Tibial nerve (tissue), 4 donors: ENCODE measurements at regions not wholly inside any gene's neighbourhood (a gene's known extent, or its start where the extent isn't known, plus 50 kb on each side); places are given as distances from the start of the nearest gene placed in this dataset.

Experiments used
- DNase-seq, 2 donors: peaks; one replicate each; pipeline ENCODE4 v3.0.0-alpha.2; 2019; ENCODE audit warnings: low spot score in 2 of 2
- H3K27ac ChIP-seq, 4 donors: fragments of 200-600 bp; sonication (generic) in 3 of 4; one replicate each; pipeline ENCODE4 v1.5.1; 2017 to 2019; ENCODE audit warnings: mild to moderate bottlenecking in 1 of 4
- H3K27me3 ChIP-seq, 2 donors: fragments of 200-600 bp; sonication (generic) in 1 of 2; one replicate each; pipeline versions ENCODE4 v1.5.1 to v1.6.0; 2017 to 2019
- H3K36me3 ChIP-seq, 3 donors: fragments of 200-600 bp; sonication (generic); one replicate each; pipeline ENCODE4 v1.5.1; 2018 to 2019
- H3K4me1 ChIP-seq, 4 donors: fragments of 200-600 bp; sonication (generic) in 3 of 4; one replicate each; pipeline ENCODE4 v1.5.1; 2017 to 2019
- H3K4me3 ChIP-seq, 4 donors: fragments of 200-600 bp; sonication (generic) in 3 of 4; one replicate each; pipeline ENCODE4 v1.5.1; 2017 to 2019; ENCODE audit warnings: mild to moderate bottlenecking in 1 of 4, moderate library complexity in 1 of 4
- H3K9me3 ChIP-seq, 4 donors: fragments of 200-600 bp; sonication (generic) in 3 of 4; one replicate each; pipeline ENCODE4 v1.5.1; 2017 to 2019
- EP300 ChIP-seq, 2 donors: sonication (generic); formaldehyde crosslinking; IDR thresholded peaks; one replicate each; pipeline ENCODE4 v1.6.1; 2017; ENCODE audit warnings: antibody characterized with exemption in 2 of 2, mild to moderate bottlenecking in 1 of 2
- POLR2A ChIP-seq, 2 donors: fragments of 450-650 bp; IDR thresholded peaks; one replicate each; pipeline ENCODE4 v1.6.1; 2017; ENCODE audit warnings: antibody characterized with exemption in 2 of 2, mild to moderate bottlenecking in 2 of 2, moderate library complexity in 2 of 2
- WGBS, 2 donors: methylation state at CpG; one replicate each; pipeline ENCODE4 v1.1.5; 2018; 5-methylcytosine and 5-hydroxymethylcytosine counted together
- TF ChIP-seq, protein P1 (sequence below), 5 experiments: fragments of 200-600 bp in 3 of 5; fragments of 450-650 bp in 2 of 5; sonication (generic) in 3 of 5; IDR thresholded peaks; one replicate each; pipeline ENCODE4 v1.5.1; 2016 to 2019; ENCODE audit warnings: antibody characterized with exemption in 5 of 5, mild to moderate bottlenecking in 3 of 5, moderate library complexity in 2 of 5

- Histone ChIP-seq H3K27me3 (no peaks in the 10 kb centered on the region), H3K9me3 (no peaks in the 10 kb centered on the region), H3K4me1 (no peaks in the 10 kb centered on the region), H3K36me3 (no peaks in the 10 kb centered on the region), H3K4me3 (no peak overlapping the region), H3K27ac (no peak overlapping the region)
- TF ChIP-seq, protein P1, sequence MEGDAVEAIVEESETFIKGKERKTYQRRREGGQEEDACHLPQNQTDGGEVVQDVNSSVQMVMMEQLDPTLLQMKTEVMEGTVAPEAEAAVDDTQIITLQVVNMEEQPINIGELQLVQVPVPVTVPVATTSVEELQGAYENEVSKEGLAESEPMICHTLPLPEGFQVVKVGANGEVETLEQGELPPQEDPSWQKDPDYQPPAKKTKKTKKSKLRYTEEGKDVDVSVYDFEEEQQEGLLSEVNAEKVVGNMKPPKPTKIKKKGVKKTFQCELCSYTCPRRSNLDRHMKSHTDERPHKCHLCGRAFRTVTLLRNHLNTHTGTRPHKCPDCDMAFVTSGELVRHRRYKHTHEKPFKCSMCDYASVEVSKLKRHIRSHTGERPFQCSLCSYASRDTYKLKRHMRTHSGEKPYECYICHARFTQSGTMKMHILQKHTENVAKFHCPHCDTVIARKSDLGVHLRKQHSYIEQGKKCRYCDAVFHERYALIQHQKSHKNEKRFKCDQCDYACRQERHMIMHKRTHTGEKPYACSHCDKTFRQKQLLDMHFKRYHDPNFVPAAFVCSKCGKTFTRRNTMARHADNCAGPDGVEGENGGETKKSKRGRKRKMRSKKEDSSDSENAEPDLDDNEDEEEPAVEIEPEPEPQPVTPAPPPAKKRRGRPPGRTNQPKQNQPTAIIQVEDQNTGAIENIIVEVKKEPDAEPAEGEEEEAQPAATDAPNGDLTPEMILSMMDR (IDR thresholded peaks at IDR 0.05): no peak
- no peak for TF ChIP-seq POLR2A (IDR thresholded peaks at IDR 0.05)
- TF ChIP-seq EP300 (IDR thresholded peaks at IDR 0.05): no peak
- DNase-seq: no peak
- WGBS, 2 donors: 70 to 76% methylated on average over 2 of the region's 2 CpGs
These were observed 301.5 kb upstream of the MGAT5 start for GRCh38 chr2:133952420-133952819.

DNA sequence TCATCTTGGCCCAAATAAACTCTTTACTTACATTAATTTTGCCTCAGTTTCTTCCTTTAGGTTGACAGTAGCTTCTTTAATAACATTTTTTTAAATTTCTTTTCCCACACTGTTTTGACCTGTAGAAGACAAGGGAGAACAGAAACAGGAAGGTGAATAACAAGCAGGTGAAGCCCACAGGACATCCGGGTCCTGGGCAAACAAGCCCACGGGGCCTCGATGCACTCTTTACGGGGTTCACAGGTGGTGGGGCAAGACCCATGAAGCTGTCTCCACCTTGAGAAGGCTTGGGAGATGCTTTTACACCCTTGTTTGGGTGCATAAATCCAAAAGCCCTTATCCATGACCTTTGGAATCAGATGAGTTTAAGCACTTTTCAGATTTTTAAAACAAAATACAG is 301.0 kb upstream of the MGAT5 start:
- 88 to 92% methylated on average over 4 of the region's 4 CpGs for WGBS, 2 donors
- DNase-seq: no peak

GRCh38 chr2:133953524-133953923 is 300.3 kb upstream of the MGAT5 start:
- H3K4me1 ChIP-seq: no peaks in the 10 kb centered on the region

More for the DNA sequence above, 301.0 kb upstream of the MGAT5 start:
- Histone ChIP-seq H3K4me1 (no peaks in the 10 kb centered on the region), H3K27ac (no peak overlapping the region), H3K4me3 (no peak overlapping the region), H3K9me3 (no peaks in the 10 kb centered on the region), H3K36me3 (no peaks in the 10 kb centered on the region), H3K27me3 (no peaks in the 10 kb centered on the region)
- TF ChIP-seq EP300 (IDR thresholded peaks at IDR 0.05) (no peak), POLR2A (IDR thresholded peaks at IDR 0.05) (no peak)
- TF ChIP-seq, protein P1 (IDR thresholded peaks at IDR 0.05): no peak

DNA sequence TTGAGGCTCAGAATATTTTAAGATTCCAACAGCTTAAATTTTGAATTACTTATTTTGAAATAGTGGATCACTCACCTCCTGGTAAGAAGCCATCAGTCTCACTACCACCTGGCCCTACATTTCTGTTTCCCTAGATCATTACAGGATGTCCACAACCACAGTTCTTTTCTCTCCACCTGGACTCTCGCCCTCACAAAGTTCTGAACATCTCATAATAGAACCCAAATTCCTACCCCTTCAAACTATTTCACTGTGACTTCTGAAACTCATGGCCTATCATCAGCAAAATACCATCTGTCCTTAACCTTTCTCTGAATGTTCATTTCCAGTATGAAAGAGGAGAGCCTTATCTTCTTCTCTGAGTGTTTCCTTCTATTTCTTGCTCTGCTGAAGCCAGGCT is 299.2 kb upstream of the MGAT5 start:
- Histone ChIP-seq H3K9me3 (no peaks in the 10 kb centered on the region), H3K27me3 (no peaks in the 10 kb centered on the region), H3K4me3 (no peak overlapping the region), H3K27ac (no peak overlapping the region), H3K36me3 (no peaks in the 10 kb centered on the region), H3K4me1 (no peaks in the 10 kb centered on the region)
- TF ChIP-seq POLR2A (IDR thresholded peaks at IDR 0.05) (no peak), EP300 (IDR thresholded peaks at IDR 0.05) (no peak)
- TF ChIP-seq, protein P1 (IDR thresholded peaks at IDR 0.05): no peak
- WGBS, 2 donors: 88 to 89% methylated on average over 1 of the region's 1 CpG
- DNase-seq: no peak

More at GRCh38 chr2:133953524-133953923, 300.3 kb upstream of the MGAT5 start:
- Histone ChIP-seq H3K4me3 (no peak overlapping the region), H3K27ac (no peak overlapping the region), H3K36me3 (no peaks in the 10 kb centered on the region), H3K27me3 (no peaks in the 10 kb centered on the region), H3K9me3 (no peaks in the 10 kb centered on the region)
- 66 to 86% methylated on average over 4 of the region's 4 CpGs for WGBS, 2 donors
- TF ChIP-seq POLR2A (IDR thresholded peaks at IDR 0.05) (no peak), EP300 (IDR thresholded peaks at IDR 0.05) (no peak)
- TF ChIP-seq, protein P1 (IDR thresholded peaks at IDR 0.05): no peak
- no peak for DNase-seq

DNA sequence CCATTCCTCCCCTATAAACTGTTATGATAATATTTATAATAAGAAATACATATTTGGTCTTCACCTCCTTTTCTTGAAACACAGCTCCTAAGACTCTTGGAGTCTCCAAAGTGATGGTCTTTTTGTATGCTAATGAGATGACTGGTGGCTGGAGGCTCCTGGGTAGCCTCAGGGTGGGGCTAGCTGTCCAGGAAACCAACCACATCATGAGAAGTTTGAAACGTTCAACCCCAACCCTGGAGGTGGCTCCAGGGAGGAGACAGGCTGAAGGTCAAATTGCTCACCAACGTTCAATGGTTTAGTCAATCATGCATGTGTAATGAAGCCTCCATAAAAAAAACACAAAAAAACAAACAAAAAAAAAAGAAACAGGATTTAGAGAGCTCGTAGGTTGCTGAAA is 298.7 kb upstream of the MGAT5 start:
- H3K27ac ChIP-seq: no peak overlapping the region
- TF ChIP-seq POLR2A (IDR thresholded peaks at IDR 0.05) (no peak), EP300 (IDR thresholded peaks at IDR 0.05) (no peak)
- TF ChIP-seq, protein P1 (IDR thresholded peaks at IDR 0.05): no peak
- 36 to 54% methylated on average over 3 of the region's 3 CpGs for WGBS, 2 donors
- no peaks in the 10 kb centered on the region for H3K36me3 ChIP-seq
- no peaks in the 10 kb centered on the region for H3K27me3 ChIP-seq
- no peaks in the 10 kb centered on the region for H3K4me1 ChIP-seq
- no peak for DNase-seq
- H3K4me3 ChIP-seq: no peak overlapping the region
- H3K9me3 ChIP-seq: no peaks in the 10 kb centered on the region
